GM18858 (cell line): ENCODE measurements at regions not wholly inside any gene's neighbourhood (a gene's known extent, or its start where the extent isn't known, plus 50 kb on each side); places are given as distances from the start of the nearest gene placed in this dataset.
"Not testable (repeated sequence)": the region's sequence is repeated elsewhere in the genome, so short reads cannot be mapped to it uniquely, and the experiment has no call there.

ENCODE experiments used
- ATAC-seq: cut with Tn5 transposase; IDR thresholded peaks from one replicate; pipeline ENCODE4 v1.9.1; 2021; ENCODE audit not compliant: unreplicated experiment

GRCh38 chr3:104429727-104430126 is 937.0 kb upstream of the ALCAM start:
- ATAC-seq = no peak

- no peak for ATAC-seq
Observed at GRCh38 chr3:104436506-104436905, 930.2 kb upstream of the ALCAM start.

GRCh38 chr3:104437131-104437750 is 929.5 kb upstream of the ALCAM start:
- no peak for ATAC-seq

GRCh38 chr3:104437891-104438290 is 928.8 kb upstream of the ALCAM start:
- no peak for ATAC-seq

- ATAC-seq = no peak
Observed at GRCh38 chr3:104438706-104439105, 928.0 kb upstream of the ALCAM start.

GRCh38 chr3:104445252-104445919 is 921.3 kb upstream of the ALCAM start:
- ATAC-seq = not testable (repeated sequence)

- ATAC-seq = no peak
Observed at GRCh38 chr3:104447681-104448080, 919.0 kb upstream of the ALCAM start.

- ATAC-seq = no peak
Observed at GRCh38 chr3:104452697-104453096, 914.0 kb upstream of the ALCAM start.

GRCh38 chr3:104458657-104459056 is 908.1 kb upstream of the ALCAM start:
- no peak for ATAC-seq

- no peak for ATAC-seq
Observed at GRCh38 chr3:104460477-104461406, 906.0 kb upstream of the ALCAM start.

- no peak for ATAC-seq
Observed at GRCh38 chr3:104461431-104461830, 905.3 kb upstream of the ALCAM start.

- no peak for ATAC-seq
Observed at GRCh38 chr3:104472221-104472620, 894.5 kb upstream of the ALCAM start.

- ATAC-seq = no peak
Observed at GRCh38 chr3:104474011-104474410, 892.7 kb upstream of the ALCAM start.

GRCh38 chr3:104503022-104503421 is 863.7 kb upstream of the ALCAM start:
- no peak for ATAC-seq

GRCh38 chr3:104510131-104510849 is 856.4 kb upstream of the ALCAM start:
- peak; percentile 32 for ATAC-seq

GRCh38 chr3:104514371-104514770 is 852.3 kb upstream of the ALCAM start:
- no peak for ATAC-seq

GRCh38 chr3:104514776-104515175 is 851.9 kb upstream of the ALCAM start:
- no peak for ATAC-seq

- peak; percentile 21 for ATAC-seq
Observed at GRCh38 chr3:104519068-104519467, 847.6 kb upstream of the ALCAM start.

- ATAC-seq = no peak
Observed at GRCh38 chr3:104519468-104520227, 847.1 kb upstream of the ALCAM start.

- peak; percentile 44 for ATAC-seq
Observed at GRCh38 chr3:104520228-104520655, 846.5 kb upstream of the ALCAM start.
